ENCODE measurements at regions not wholly inside any gene's neighbourhood (a gene's known extent, or its start where the extent isn't known, plus 50 kb on each side); places are given as distances from the start of the nearest gene placed in this dataset.

GRCh38 chrX:134737721-134738369 is 59.2 kb downstream of the PABIR2 start:
- Histone ChIP-seq H3K27me3 (ENCODE audit: low read length) (no peaks in the 10 kb centered on the region), H3K4me1 (ENCODE audit: low read length) (no peaks in the 10 kb centered on the region), H3K4me3 (ENCODE audit: low read length) (no peak overlapping the region), H3K79me2 (ENCODE audit: low read length) (no peaks in the 10 kb centered on the region), H3K27ac (ENCODE audit: low read length) (no peak overlapping the region), H3K36me3 (ENCODE audit: insufficient read depth, low read length) (no peaks in the 10 kb centered on the region), H4K20me1 (ENCODE audit: insufficient read depth, low read depth, low read length) (no peaks in the 10 kb centered on the region), H3K9me2 (replicated peaks; ENCODE audit: insufficient read depth, low read length) (no peaks in the 10 kb centered on the region), H3K9ac (ENCODE audit: low read length) (no peak overlapping the region), H3K4me2 (ENCODE audit: low read depth, low read length, poor library complexity, severe bottlenecking) (no peak overlapping the region), H3K9me3 (ENCODE audit: low read length) (no peaks in the 10 kb centered on the region), H2AFZ (ENCODE audit: low read length) (no peak overlapping the region)
- no peak for DNase-seq

DNA sequence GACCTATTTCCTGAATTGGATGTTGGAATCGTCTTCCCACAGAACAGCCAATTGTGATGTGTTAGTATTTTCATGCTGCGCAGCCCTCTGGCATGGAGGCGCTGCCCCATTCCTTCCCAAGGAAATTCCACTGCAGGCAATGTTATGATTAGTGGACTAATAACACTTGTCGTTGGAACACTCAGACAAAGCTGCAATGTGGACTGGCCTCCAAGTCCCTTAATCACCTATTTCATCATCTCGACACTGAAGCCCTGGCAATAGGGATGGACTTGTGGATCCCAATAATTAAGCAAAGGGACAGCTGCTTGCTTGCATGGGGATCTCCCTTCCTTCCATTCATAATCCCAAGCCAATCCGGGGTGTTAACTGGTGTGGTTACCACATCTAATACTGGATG is 59.9 kb downstream of the PABIR2 start:
- Histone ChIP-seq H3K36me3 (ENCODE audit: insufficient read depth, low read length) (no peaks in the 10 kb centered on the region), H3K9ac (ENCODE audit: low read length) (no peak overlapping the region), H3K4me2 (ENCODE audit: low read depth, low read length, poor library complexity, severe bottlenecking) (no peak overlapping the region), H3K9me2 (replicated peaks; ENCODE audit: insufficient read depth, low read length) (no peaks in the 10 kb centered on the region), H4K20me1 (ENCODE audit: insufficient read depth, low read depth, low read length) (no peaks in the 10 kb centered on the region), H2AFZ (ENCODE audit: low read length) (no peak overlapping the region), H3K4me1 (ENCODE audit: low read length) (no peaks in the 10 kb centered on the region), H3K9me3 (ENCODE audit: low read length) (no peaks in the 10 kb centered on the region), H3K27ac (ENCODE audit: low read length) (no peak overlapping the region), H3K79me2 (ENCODE audit: low read length) (no peaks in the 10 kb centered on the region), H3K27me3 (ENCODE audit: low read length) (no peaks in the 10 kb centered on the region), H3K4me3 (ENCODE audit: low read length) (no peak overlapping the region)
- DNase-seq = no peak

DNA sequence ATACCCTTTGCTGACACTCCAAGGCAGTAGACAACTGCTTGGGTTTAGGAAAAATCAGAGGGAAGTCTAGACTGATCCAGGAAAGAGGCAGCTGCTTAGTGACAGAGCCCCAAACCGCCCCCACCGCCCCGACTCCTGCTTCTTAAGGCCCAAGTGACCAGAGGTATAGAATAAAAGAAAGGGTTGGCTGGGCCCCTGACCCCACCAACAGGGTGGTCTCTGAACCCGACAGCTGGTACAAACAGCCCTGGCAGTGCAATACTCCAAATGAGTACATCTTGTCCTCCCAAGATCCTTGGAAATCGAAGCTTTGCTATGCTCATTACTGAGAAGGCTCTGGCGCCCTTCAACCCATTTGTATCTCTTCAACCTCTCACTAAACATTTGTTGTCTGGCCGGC is 60.6 kb downstream of the PABIR2 start:
- DNase-seq = no peak
- Histone ChIP-seq H3K27ac (ENCODE audit: low read length) (no peak overlapping the region), H3K9ac (ENCODE audit: low read length) (no peak overlapping the region), H3K9me3 (ENCODE audit: low read length) (no peaks in the 10 kb centered on the region), H3K4me1 (ENCODE audit: low read length) (no peaks in the 10 kb centered on the region), H2AFZ (ENCODE audit: low read length) (no peak overlapping the region), H4K20me1 (ENCODE audit: insufficient read depth, low read depth, low read length) (no peaks in the 10 kb centered on the region), H3K27me3 (ENCODE audit: low read length) (no peaks in the 10 kb centered on the region), H3K79me2 (ENCODE audit: low read length) (no peaks in the 10 kb centered on the region), H3K9me2 (replicated peaks; ENCODE audit: insufficient read depth, low read length) (no peaks in the 10 kb centered on the region), H3K36me3 (ENCODE audit: insufficient read depth, low read length) (no peaks in the 10 kb centered on the region), H3K4me2 (ENCODE audit: low read depth, low read length, poor library complexity, severe bottlenecking) (no peak overlapping the region), H3K4me3 (ENCODE audit: low read length) (no peak overlapping the region)

DNA sequence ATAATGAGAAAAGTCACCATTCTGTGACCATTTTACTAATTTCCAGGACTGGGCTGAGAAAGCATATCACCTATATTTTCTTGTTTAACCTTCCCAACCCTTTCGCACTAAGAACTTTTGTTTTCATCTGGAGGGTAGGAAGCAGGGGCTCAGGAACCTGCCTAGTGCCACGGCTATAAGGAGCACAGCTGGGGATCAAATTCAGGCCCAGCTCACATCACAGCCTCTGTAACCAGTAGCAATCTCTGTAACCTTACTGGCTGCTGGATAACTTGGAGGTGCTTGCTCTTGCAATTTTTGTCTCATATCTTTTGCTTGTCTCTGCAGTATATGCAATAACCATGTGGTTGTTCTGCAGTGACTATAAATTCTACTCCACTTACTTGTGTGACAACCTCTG is 62.0 kb downstream of the PABIR2 start:
- H2AFZ ChIP-seq (ENCODE audit: low read length) = no peak overlapping the region
- H3K79me2 ChIP-seq (ENCODE audit: low read length) = no peaks in the 10 kb centered on the region

GRCh38 chrX:134734466-134734952 is 62.5 kb downstream of the PABIR2 start:
- Histone ChIP-seq H3K9me2 (replicated peaks; ENCODE audit: insufficient read depth, low read length) (no peaks in the 10 kb centered on the region), H3K27me3 (ENCODE audit: low read length) (no peaks in the 10 kb centered on the region), H3K4me1 (ENCODE audit: low read length) (no peaks in the 10 kb centered on the region), H2AFZ (ENCODE audit: low read length) (no peak overlapping the region), H4K20me1 (ENCODE audit: insufficient read depth, low read depth, low read length) (no peaks in the 10 kb centered on the region), H3K27ac (ENCODE audit: low read length) (no peak overlapping the region), H3K79me2 (ENCODE audit: low read length) (no peaks in the 10 kb centered on the region), H3K9me3 (ENCODE audit: low read length) (no peaks in the 10 kb centered on the region), H3K36me3 (ENCODE audit: insufficient read depth, low read length) (no peaks in the 10 kb centered on the region), H3K4me2 (ENCODE audit: low read depth, low read length, poor library complexity, severe bottlenecking) (no peak overlapping the region), H3K9ac (ENCODE audit: low read length) (no peak overlapping the region), H3K4me3 (ENCODE audit: low read length) (no peak overlapping the region)
- DNase-seq = no peak

More for the DNA sequence above, 62.0 kb downstream of the PABIR2 start:
- Histone ChIP-seq H3K4me3 (ENCODE audit: low read length) (no peak overlapping the region), H3K9ac (ENCODE audit: low read length) (no peak overlapping the region), H3K36me3 (ENCODE audit: insufficient read depth, low read length) (no peaks in the 10 kb centered on the region), H3K4me2 (ENCODE audit: low read depth, low read length, poor library complexity, severe bottlenecking) (no peak overlapping the region), H3K27me3 (ENCODE audit: low read length) (no peaks in the 10 kb centered on the region), H3K4me1 (ENCODE audit: low read length) (no peaks in the 10 kb centered on the region), H3K9me3 (ENCODE audit: low read length) (no peaks in the 10 kb centered on the region), H4K20me1 (ENCODE audit: insufficient read depth, low read depth, low read length) (no peaks in the 10 kb centered on the region), H3K27ac (ENCODE audit: low read length) (no peak overlapping the region), H3K9me2 (replicated peaks; ENCODE audit: insufficient read depth, low read length) (no peaks in the 10 kb centered on the region)
- no peak for DNase-seq

GRCh38 chrX:134733591-134733990 is 63.4 kb downstream of the PABIR2 start:
- no peaks in the 10 kb centered on the region for H3K27me3 ChIP-seq (ENCODE audit: low read length)
- no peak overlapping the region for H3K27ac ChIP-seq (ENCODE audit: low read length)
- no peak overlapping the region for H3K9ac ChIP-seq (ENCODE audit: low read length)
- H3K9me3 ChIP-seq (ENCODE audit: low read length) = no peaks in the 10 kb centered on the region
- no peak overlapping the region for H3K4me2 ChIP-seq (ENCODE audit: low read depth, low read length, poor library complexity, severe bottlenecking)
- no peaks in the 10 kb centered on the region for H3K4me1 ChIP-seq (ENCODE audit: low read length)
- no peaks in the 10 kb centered on the region for H3K9me2 ChIP-seq (replicated peaks; ENCODE audit: insufficient read depth, low read length)
- H3K4me3 ChIP-seq (ENCODE audit: low read length) = no peak overlapping the region
- H4K20me1 ChIP-seq (ENCODE audit: insufficient read depth, low read depth, low read length) = no peaks in the 10 kb centered on the region
- no peak overlapping the region for H2AFZ ChIP-seq (ENCODE audit: low read length)
- no peak for DNase-seq
- no peaks in the 10 kb centered on the region for H3K79me2 ChIP-seq (ENCODE audit: low read length)
- no peaks in the 10 kb centered on the region for H3K36me3 ChIP-seq (ENCODE audit: insufficient read depth, low read length)

GRCh38 chrX:134732676-134733075 is 64.3 kb downstream of the PABIR2 start:
- Histone ChIP-seq H4K20me1 (ENCODE audit: insufficient read depth, low read depth, low read length) (no peaks in the 10 kb centered on the region), H3K4me1 (ENCODE audit: low read length) (no peaks in the 10 kb centered on the region), H3K4me3 (ENCODE audit: low read length) (no peak overlapping the region), H3K27me3 (ENCODE audit: low read length) (0 out of 2 replicates have a peak, but pooled peaks cover 2% of the 10 kb centered on the region), H3K79me2 (ENCODE audit: low read length) (no peaks in the 10 kb centered on the region), H3K9ac (ENCODE audit: low read length) (no peak overlapping the region), H3K9me2 (replicated peaks; ENCODE audit: insufficient read depth, low read length) (no peaks in the 10 kb centered on the region), H3K4me2 (ENCODE audit: low read depth, low read length, poor library complexity, severe bottlenecking) (no peak overlapping the region), H3K27ac (ENCODE audit: low read length) (no peak overlapping the region), H3K36me3 (ENCODE audit: insufficient read depth, low read length) (no peaks in the 10 kb centered on the region), H2AFZ (ENCODE audit: low read length) (no peak overlapping the region), H3K9me3 (ENCODE audit: low read length) (no peaks in the 10 kb centered on the region)
- DNase-seq = no peak

DNA sequence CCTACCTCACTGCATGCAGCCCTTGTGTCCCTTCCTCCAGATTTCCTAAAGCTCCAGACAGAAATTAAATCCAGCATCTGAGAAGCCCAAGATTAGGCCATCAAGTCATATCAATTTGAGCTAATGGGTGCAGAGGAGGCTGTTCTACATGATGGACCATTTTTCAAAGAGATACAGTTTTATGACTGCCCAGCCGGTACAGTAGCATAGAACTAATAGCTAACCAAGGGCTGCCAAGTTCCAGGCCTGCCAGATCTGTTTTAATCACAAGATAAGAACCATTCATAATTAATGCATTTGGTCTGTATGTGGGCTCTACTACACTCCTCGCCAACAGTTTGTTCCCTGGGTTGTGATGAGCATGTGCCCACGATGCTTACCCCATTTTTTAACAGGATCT is 64.9 kb downstream of the PABIR2 start:
- Histone ChIP-seq H3K36me3 (ENCODE audit: insufficient read depth, low read length) (no peaks in the 10 kb centered on the region), H4K20me1 (ENCODE audit: insufficient read depth, low read depth, low read length) (no peaks in the 10 kb centered on the region), H2AFZ (ENCODE audit: low read length) (no peak overlapping the region), H3K4me2 (ENCODE audit: low read depth, low read length, poor library complexity, severe bottlenecking) (no peak overlapping the region), H3K9ac (ENCODE audit: low read length) (no peak overlapping the region), H3K27me3 (ENCODE audit: low read length) (0 out of 2 replicates have a peak, but pooled peaks cover 2% of the 10 kb centered on the region), H3K79me2 (ENCODE audit: low read length) (no peaks in the 10 kb centered on the region), H3K4me1 (ENCODE audit: low read length) (no peaks in the 10 kb centered on the region), H3K9me2 (replicated peaks; ENCODE audit: insufficient read depth, low read length) (no peaks in the 10 kb centered on the region), H3K27ac (ENCODE audit: low read length) (no peak overlapping the region), H3K4me3 (ENCODE audit: low read length) (no peak overlapping the region), H3K9me3 (ENCODE audit: low read length) (no peaks in the 10 kb centered on the region)
- no peak for DNase-seq
